ENCODE measurements at regions not wholly inside any gene's neighbourhood (a gene's known extent, or its start where the extent isn't known, plus 50 kb on each side); places are given as distances from the start of the nearest gene placed in this dataset.

DNA sequence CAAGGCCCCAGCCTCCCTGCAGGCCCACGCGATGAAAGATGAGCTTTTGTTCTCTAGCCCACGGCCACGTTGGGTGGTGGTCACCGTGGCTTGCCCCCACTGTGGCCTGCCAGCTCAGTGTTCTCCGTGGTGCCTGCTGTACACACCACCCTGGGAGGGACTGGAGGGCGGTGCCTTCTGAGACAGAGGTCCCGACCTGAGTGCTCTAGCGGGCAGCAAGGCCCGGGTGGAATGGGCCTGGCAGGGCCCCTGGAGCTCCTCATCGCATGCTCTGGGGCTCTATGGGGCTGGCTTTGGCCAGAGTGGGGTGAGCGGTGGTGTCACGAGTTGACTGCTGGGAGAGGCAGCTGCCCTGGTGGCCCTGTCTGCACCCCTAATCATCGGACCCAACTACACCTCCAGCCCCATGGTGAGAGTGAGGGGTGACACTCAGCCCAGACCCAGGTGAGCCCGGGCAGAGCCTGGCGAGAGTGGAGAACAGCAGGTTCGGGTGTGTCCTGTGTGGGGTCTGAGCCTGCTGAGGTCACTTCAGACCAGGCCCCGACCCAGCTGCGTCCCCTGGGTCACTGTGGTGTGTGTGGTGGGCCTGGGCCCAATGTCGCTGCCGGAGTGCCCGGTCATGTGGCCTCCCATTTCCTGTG is 541.9 kb downstream of the TBC1D22A start:
- TF ChIP-seq, protein P1, sequence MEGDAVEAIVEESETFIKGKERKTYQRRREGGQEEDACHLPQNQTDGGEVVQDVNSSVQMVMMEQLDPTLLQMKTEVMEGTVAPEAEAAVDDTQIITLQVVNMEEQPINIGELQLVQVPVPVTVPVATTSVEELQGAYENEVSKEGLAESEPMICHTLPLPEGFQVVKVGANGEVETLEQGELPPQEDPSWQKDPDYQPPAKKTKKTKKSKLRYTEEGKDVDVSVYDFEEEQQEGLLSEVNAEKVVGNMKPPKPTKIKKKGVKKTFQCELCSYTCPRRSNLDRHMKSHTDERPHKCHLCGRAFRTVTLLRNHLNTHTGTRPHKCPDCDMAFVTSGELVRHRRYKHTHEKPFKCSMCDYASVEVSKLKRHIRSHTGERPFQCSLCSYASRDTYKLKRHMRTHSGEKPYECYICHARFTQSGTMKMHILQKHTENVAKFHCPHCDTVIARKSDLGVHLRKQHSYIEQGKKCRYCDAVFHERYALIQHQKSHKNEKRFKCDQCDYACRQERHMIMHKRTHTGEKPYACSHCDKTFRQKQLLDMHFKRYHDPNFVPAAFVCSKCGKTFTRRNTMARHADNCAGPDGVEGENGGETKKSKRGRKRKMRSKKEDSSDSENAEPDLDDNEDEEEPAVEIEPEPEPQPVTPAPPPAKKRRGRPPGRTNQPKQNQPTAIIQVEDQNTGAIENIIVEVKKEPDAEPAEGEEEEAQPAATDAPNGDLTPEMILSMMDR (IDR thresholded peaks at IDR 0.05), result no peak
- TF ChIP-seq ZFX (IDR thresholded peaks at IDR 0.05; ENCODE audit: borderline replicate concordance), result no peak
